DMS153 treated with DMSO at 0.1 percent for 48 hours (cell line): ENCODE measurements at regions not wholly inside any gene's neighbourhood (a gene's known extent, or its start where the extent isn't known, plus 50 kb on each side); places are given as distances from the start of the nearest gene placed in this dataset.
"Not testable (repeated sequence)": the region's sequence is repeated elsewhere in the genome, so short reads cannot be mapped to it uniquely, and the experiment has no call there.

Source experiments
- DNase-seq: peaks from one replicate; lab custom pipeline; 2025; ENCODE audit not compliant: unreplicated experiment; lab: John Stamatoyannopoulos, UW

DNA sequence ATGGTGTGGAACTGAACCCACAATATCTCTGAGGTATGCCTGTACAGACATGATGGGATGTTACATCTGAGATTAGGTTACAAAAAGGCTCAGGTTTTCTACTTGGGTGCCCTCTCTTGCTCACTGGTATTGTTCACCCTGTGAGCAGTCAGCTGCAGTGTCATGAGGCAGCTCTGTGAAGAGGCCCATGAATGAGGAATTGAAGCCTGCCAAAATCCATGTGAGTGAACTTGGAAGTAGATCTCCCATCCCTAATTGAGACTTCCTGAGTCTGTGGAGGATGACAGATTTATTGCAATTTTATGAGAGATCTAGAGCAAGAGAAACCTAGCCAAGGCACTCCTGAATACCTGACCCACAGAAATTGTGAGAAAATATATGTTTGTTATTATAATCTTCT lies 404.9 kb upstream of the ZEB2 start:
- no peak for DNase-seq

- no peak for DNase-seq
These were observed 402.6 kb upstream of the ZEB2 start for GRCh38 chr2:144922519-144922918.

DNA sequence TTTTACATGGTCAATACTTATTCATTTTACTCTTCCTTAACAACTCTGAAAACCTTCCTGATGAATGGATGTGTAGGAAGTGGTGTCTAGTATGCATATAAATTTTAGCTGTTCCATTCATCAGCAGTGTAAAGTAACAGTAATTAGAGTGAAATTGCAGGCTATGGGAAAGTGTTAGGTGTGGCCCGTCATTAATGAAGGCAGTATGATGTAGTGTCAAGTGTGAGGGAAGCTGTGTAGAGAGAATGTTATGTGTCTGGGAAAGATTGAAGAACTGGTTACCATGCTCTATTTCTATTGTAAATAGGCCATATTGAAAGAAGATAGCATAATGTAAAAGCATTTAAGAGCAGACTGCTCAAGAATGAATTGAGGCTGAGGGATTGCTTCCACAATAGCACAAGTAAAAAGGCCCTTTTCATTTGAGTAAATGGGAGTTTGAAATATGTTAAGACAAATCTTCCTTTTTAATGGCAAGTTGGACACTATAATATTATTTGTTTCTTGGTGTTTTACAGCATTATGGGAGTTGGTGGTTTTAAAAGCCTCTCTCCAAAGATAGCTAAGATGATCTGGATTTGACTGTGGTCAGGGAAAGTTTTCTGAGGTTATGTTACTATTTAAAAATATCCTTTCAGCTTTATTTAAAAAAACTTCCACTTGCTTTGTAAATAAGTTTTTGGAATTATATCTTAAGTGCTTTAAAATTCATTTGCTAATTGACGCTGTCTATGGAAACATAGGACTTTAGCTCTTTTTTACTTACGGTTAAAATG lies 401.0 kb upstream of the ZEB2 start:
- no peak for DNase-seq

DNA sequence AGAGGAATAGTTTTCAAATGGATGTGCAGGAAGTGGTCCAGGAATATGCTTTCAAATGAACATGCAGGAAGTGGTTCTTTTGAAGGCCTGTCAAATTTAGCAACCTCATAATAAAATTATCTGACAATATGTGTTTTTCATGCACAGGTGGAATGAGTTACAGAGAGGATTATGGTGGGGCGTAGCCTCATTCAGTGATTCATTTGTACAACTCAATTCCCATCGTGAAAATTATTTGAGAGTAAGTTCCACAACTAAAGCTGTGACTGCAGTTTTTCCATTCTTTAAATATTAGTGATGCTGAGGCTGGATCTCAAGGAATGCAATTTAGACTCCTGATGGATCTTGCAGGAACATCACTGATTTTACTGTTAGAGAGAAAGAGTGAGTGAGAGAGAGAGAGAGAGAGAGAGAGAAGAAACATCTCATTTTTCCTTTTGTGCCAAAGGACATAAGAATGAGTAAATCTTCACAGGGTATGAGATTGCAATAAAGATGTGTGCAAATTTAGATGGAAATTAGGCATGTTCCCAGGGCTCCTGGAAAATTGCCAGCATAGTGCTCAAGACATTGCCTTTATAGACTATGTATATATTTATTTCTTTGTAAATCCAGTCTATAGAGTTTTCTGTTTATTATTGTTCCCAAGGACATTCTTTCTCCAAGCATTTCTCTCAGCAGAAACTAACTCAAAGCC lies 394.9 kb upstream of the ZEB2 start:
- DNase-seq, result no peak

DNA sequence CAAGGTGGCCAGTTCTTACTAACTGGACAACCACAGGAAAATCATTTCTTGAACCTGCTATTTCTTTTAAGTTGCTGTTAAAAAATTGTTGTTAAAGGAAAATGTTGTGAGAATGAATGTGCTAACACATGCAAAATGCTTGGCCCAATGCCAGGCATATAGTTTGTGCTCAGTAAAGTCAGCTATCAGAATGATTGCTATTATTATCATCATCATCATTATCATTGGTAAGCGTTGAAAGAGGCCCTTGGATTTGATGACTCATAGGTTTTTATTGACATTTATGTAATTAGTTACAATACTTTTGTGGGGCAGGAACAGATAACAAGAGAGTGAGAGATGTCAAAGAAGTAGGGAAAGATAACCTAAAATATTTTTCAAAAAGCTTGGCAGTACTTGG lies 394.2 kb upstream of the ZEB2 start:
- no peak for DNase-seq

DNA sequence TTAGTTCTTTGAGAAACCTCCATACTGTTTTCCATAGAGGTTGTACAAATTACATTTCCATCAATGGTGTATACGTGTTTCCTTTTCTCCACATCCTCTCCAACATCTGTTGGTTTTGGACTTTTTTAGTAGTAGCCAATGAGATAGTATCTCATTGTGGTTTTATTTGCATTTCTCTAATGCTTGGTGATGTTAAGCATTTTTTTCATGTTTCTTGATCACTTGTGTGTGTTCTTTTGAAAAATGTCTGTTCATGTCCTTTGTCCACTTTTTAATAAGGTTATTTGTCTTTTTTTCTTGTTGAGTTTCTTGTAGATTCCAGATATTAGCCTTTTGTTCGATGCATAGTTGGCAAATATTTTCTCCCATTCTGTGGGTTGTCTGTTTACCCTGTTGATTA lies 392.3 kb upstream of the ZEB2 start:
- no peak for DNase-seq

- DNase-seq, result no peak
These were observed 386.0 kb upstream of the ZEB2 start for GRCh38 chr2:144905956-144906355.

- no peak for DNase-seq
These were observed 384.7 kb upstream of the ZEB2 start for GRCh38 chr2:144904612-144905011.

DNA sequence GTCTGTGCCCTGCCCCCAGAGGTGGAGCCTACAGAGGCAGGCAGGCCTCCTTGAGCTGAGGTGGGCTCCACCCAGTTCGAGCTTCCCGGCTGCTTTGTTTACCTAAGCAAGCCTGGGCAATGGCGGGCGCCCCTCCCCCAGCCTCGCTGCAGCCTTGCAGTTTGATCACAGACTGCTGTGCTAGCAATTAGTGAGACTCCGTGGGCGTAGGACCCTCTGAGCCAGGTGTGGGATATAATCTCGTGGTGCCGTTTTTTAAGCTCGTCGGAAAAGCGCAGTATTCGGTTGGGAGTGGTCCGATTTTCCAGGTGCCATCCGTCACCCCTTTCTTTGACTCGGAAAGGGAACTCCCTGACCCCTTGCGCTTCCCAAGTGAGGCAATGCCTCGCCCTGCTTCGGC lies 383.1 kb upstream of the ZEB2 start:
- not testable (repeated sequence) for DNase-seq

DNA sequence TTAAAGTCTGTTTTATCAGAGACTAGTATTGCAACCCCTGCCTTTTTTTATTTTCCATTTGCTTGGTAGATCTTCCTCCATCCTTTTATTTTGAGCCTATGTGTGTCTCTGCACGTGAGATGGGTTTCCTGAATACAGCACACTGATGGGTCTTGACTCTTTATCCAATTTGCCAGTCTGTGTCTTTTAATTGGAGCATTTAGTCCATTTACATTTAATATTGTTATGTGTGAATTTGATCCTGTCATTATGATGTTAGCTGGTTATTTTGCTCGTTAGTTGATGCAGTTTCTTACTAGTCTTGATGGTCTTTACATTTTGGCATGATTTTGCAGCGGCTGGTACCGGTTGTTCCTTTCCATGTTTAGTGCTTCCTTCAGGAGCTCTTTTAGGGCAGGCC lies 381.5 kb upstream of the ZEB2 start:
- not testable (repeated sequence) for DNase-seq

GRCh38 chr2:144896341-144896740 lies 376.4 kb upstream of the ZEB2 start:
- DNase-seq, result no peak

DNA sequence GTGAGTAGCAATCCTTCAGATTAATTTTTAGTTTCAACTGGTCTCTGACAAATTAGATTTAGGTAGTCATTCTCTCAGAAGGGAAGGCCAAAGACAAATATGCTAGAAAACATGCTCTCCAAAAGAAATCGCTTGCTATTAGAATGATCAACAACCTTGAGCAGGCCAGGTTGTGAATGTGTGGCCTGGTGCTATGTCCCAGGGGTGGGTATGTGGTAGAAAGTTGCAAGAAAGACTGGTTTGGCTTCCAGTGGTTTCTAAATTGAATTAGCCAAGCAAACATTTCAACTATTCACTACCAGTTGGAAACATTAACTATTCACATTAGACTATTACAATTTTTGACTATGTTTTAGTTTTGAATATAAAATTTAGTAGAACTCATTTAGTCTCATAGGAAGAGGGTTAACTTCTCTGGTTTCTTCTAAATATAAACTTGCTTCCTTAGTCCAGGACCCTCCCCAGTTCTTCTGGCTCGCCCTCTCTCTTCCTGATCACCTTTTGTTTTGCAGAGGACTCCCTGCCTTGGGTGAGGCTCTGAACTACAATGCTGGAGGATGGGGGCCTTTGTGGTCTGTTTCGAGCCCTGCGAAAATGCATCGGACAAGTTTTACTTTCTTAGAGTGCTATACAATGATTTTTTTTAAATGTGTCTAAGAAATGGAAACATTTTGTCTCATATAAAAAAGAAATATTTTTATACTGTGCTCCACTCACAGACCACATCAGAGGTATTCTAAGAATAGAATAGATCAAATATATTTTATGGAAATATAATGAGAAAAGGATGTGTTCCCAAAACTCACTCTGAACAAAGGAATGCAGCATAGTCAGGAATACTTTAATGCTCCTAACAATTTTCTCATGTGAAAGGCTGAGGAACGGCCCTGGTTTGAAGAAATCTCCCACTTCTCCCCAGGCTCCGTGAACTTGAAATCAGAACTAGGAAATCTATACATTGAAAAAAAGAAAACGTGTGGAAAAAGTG lies 375.0 kb upstream of the ZEB2 start:
- no peak for DNase-seq

DNA sequence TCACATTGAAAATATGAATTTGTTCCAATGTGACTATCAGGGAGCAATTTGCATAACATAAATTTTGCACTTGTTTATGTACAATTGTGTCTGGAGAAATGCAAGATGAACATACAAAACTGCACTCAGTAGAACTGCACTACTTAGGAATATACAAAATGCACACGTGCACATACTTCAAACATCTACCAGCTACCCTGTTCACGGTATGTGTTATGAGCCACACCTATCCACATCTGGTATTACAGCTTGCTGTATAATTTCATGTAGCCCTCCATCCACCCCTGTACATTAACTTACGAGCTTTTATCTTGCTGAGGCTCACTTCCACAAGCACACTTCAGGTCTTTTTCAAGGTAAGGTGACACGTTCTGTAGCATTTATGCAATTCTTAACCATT lies 373.5 kb upstream of the ZEB2 start:
- no peak for DNase-seq

DNA sequence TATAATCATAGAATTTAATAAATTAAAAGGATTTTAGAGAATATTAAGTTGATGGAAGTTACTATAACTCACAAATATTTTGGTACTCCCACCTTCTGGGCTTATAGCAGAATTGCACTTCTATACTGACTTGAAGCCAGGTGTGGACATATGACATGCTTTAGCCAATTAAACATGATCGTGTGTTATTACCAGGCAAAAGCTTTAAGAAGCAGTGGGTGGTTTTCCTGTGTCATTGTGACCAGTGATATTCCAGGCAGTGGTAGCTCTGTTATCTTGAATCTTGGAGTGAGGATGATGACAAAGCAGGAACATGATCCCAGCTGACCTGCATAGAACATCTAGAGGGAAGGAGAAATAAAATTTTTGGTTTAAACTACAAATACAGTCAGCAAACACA lies 370.9 kb upstream of the ZEB2 start:
- no peak for DNase-seq

DNA sequence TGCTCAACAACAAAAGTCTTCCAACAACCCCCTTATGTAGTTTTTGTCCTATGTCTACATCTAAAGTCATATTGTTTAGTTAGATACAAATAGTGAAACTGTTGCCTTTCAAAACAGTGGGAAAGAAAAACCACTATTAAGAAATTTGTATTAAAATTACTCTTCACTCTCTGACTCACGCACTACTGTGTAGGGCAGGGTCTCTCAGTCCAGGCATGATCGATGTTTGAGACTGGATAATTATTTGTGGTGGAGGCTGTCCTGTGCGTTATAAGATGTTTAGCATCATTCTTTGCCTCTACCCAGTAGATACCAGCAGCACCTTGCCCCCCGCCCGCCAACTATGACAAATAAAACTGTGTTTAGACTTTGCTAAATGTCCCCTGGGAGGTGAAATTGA lies 369.4 kb upstream of the ZEB2 start:
- no peak for DNase-seq

- DNase-seq, result no peak
These were observed 366.9 kb upstream of the ZEB2 start for GRCh38 chr2:144886862-144887261.

GRCh38 chr2:144877893-144878292 lies 358.0 kb upstream of the ZEB2 start:
- no peak for DNase-seq

GRCh38 chr2:144876013-144876412 lies 356.1 kb upstream of the ZEB2 start:
- no peak for DNase-seq

DNA sequence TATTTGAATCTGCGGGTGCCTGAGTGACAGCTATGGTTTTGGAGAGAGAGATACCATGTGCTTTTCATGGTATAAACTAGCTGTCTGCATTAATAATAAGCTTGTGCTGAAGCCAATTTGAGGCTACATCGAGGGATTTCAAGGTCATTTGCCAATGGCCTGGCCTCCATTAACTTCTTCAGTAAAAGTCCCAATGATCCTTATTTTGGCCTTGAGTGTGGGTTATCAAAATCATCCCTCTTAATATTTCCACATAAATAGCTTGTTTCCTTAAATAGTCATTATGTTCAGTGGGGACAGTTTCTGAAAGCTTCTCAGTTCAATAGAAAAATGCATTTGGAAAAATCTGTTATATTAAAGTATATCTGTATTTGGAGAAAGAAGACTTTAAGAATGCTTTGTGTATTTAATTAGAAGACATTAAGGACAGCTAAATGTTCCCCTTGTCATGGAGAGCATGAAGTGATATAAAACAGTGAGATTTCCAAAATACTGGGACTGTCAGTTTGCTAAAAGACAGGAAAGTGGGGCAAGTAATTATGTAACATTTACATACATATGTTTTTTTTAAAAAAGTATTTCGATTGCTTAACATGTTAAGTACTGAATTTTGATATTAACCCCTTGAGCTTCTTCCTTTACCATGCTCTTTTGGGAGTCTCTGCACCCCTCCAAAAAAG lies 355.5 kb upstream of the ZEB2 start:
- no peak for DNase-seq

GRCh38 chr2:144865670-144866069 lies 345.8 kb upstream of the ZEB2 start:
- no peak for DNase-seq

- no peak for DNase-seq
These were observed 339.8 kb upstream of the ZEB2 start for GRCh38 chr2:144859716-144860115.
